ENCODE measurements at regions not wholly inside any gene's neighbourhood (a gene's known extent, or its start where the extent isn't known, plus 50 kb on each side); places are given as distances from the start of the nearest gene placed in this dataset.

- no peaks in the 10 kb centered on the region for H4K20me1 ChIP-seq (ENCODE audit: insufficient read depth, low read depth, low read length)
- H3K9ac ChIP-seq (ENCODE audit: low read length) = no peak overlapping the region
- H3K79me2 ChIP-seq (ENCODE audit: low read length) = no peaks in the 10 kb centered on the region
- no peaks in the 10 kb centered on the region for H3K27me3 ChIP-seq (ENCODE audit: low read length)
- H3K4me3 ChIP-seq (ENCODE audit: low read length) = no peak overlapping the region
- H2AFZ ChIP-seq (ENCODE audit: low read length) = no peak overlapping the region
- no peaks in the 10 kb centered on the region for H3K9me2 ChIP-seq (replicated peaks; ENCODE audit: insufficient read depth, low read length)
- H3K9me3 ChIP-seq (ENCODE audit: low read length) = no peaks in the 10 kb centered on the region
- no peaks in the 10 kb centered on the region for H3K4me1 ChIP-seq (ENCODE audit: low read length)
- no peaks in the 10 kb centered on the region for H3K36me3 ChIP-seq (ENCODE audit: insufficient read depth, low read length)
- DNase-seq = no peak
- H3K4me2 ChIP-seq (ENCODE audit: low read depth, low read length, poor library complexity, severe bottlenecking) = no peak overlapping the region
- H3K27ac ChIP-seq (ENCODE audit: low read length) = no peak overlapping the region
Observed at GRCh38 chr12:94049718-94050117, 98.7 kb upstream of the PLXNC1 start.

GRCh38 chr12:94053676-94054075 lies 94.7 kb upstream of the PLXNC1 start:
- H3K79me2 ChIP-seq (ENCODE audit: low read length) = no peaks in the 10 kb centered on the region
- DNase-seq = no peak
- no peaks in the 10 kb centered on the region for H3K36me3 ChIP-seq (ENCODE audit: insufficient read depth, low read length)
- no peaks in the 10 kb centered on the region for H3K27me3 ChIP-seq (ENCODE audit: low read length)
- H3K9ac ChIP-seq (ENCODE audit: low read length) = no peak overlapping the region
- H3K9me2 ChIP-seq (replicated peaks; ENCODE audit: insufficient read depth, low read length) = no peaks in the 10 kb centered on the region
- no peak overlapping the region for H2AFZ ChIP-seq (ENCODE audit: low read length)
- no peaks in the 10 kb centered on the region for H3K9me3 ChIP-seq (ENCODE audit: low read length)
- no peak overlapping the region for H3K4me3 ChIP-seq (ENCODE audit: low read length)
- H3K4me1 ChIP-seq (ENCODE audit: low read length) = no peaks in the 10 kb centered on the region
- no peaks in the 10 kb centered on the region for H4K20me1 ChIP-seq (ENCODE audit: insufficient read depth, low read depth, low read length)
- H3K4me2 ChIP-seq (ENCODE audit: low read depth, low read length, poor library complexity, severe bottlenecking) = no peak overlapping the region
- H3K27ac ChIP-seq (ENCODE audit: low read length) = no peak overlapping the region

GRCh38 chr12:94055528-94055927 lies 92.8 kb upstream of the PLXNC1 start:
- no peaks in the 10 kb centered on the region for H3K4me1 ChIP-seq (ENCODE audit: low read length)
- H3K4me3 ChIP-seq (ENCODE audit: low read length) = no peak overlapping the region
- no peaks in the 10 kb centered on the region for H3K9me2 ChIP-seq (replicated peaks; ENCODE audit: insufficient read depth, low read length)
- no peaks in the 10 kb centered on the region for H3K36me3 ChIP-seq (ENCODE audit: insufficient read depth, low read length)
- no peak overlapping the region for H3K4me2 ChIP-seq (ENCODE audit: low read depth, low read length, poor library complexity, severe bottlenecking)
- no peak for DNase-seq
- H2AFZ ChIP-seq (ENCODE audit: low read length) = no peak overlapping the region
- H3K9ac ChIP-seq (ENCODE audit: low read length) = no peak overlapping the region
- H3K9me3 ChIP-seq (ENCODE audit: low read length) = no peaks in the 10 kb centered on the region
- H3K27me3 ChIP-seq (ENCODE audit: low read length) = no peaks in the 10 kb centered on the region
- H3K79me2 ChIP-seq (ENCODE audit: low read length) = no peaks in the 10 kb centered on the region
- H3K27ac ChIP-seq (ENCODE audit: low read length) = no peak overlapping the region
- H4K20me1 ChIP-seq (ENCODE audit: insufficient read depth, low read depth, low read length) = no peaks in the 10 kb centered on the region

GRCh38 chr12:94056419-94057158 lies 91.8 kb upstream of the PLXNC1 start:
- H3K9ac ChIP-seq (ENCODE audit: low read length) = no peak overlapping the region
- H3K9me2 ChIP-seq (replicated peaks; ENCODE audit: insufficient read depth, low read length) = no peaks in the 10 kb centered on the region
- no peaks in the 10 kb centered on the region for H4K20me1 ChIP-seq (ENCODE audit: insufficient read depth, low read depth, low read length)
- no peaks in the 10 kb centered on the region for H3K9me3 ChIP-seq (ENCODE audit: low read length)
- no peaks in the 10 kb centered on the region for H3K27me3 ChIP-seq (ENCODE audit: low read length)
- no peaks in the 10 kb centered on the region for H3K36me3 ChIP-seq (ENCODE audit: insufficient read depth, low read length)
- no peak overlapping the region for H3K27ac ChIP-seq (ENCODE audit: low read length)
- no peaks in the 10 kb centered on the region for H3K79me2 ChIP-seq (ENCODE audit: low read length)
- DNase-seq = no peak
- no peak overlapping the region for H3K4me3 ChIP-seq (ENCODE audit: low read length)
- no peak overlapping the region for H2AFZ ChIP-seq (ENCODE audit: low read length)
- H3K4me1 ChIP-seq (ENCODE audit: low read length) = no peaks in the 10 kb centered on the region; the same call in 1 of the 2 replicates
- H3K4me2 ChIP-seq (ENCODE audit: low read depth, low read length, poor library complexity, severe bottlenecking) = no peak overlapping the region

GRCh38 chr12:94057262-94058151 lies 90.9 kb upstream of the PLXNC1 start:
- no peak overlapping the region for H3K9ac ChIP-seq (ENCODE audit: low read length)
- H3K36me3 ChIP-seq (ENCODE audit: insufficient read depth, low read length) = no peaks in the 10 kb centered on the region
- DNase-seq = no peak
- H3K79me2 ChIP-seq (ENCODE audit: low read length) = no peaks in the 10 kb centered on the region
- no peak overlapping the region for H3K4me2 ChIP-seq (ENCODE audit: low read depth, low read length, poor library complexity, severe bottlenecking)
- no peak overlapping the region for H2AFZ ChIP-seq (ENCODE audit: low read length)
- no peaks in the 10 kb centered on the region for H3K9me3 ChIP-seq (ENCODE audit: low read length)
- H3K4me1 ChIP-seq (ENCODE audit: low read length) = no peaks in the 10 kb centered on the region; the same call in 1 of the 2 replicates
- H3K27ac ChIP-seq (ENCODE audit: low read length) = no peak overlapping the region
- H3K9me2 ChIP-seq (replicated peaks; ENCODE audit: insufficient read depth, low read length) = no peaks in the 10 kb centered on the region
- no peaks in the 10 kb centered on the region for H3K27me3 ChIP-seq (ENCODE audit: low read length)
- no peaks in the 10 kb centered on the region for H4K20me1 ChIP-seq (ENCODE audit: insufficient read depth, low read depth, low read length)
- no peak overlapping the region for H3K4me3 ChIP-seq (ENCODE audit: low read length)

- Histone ChIP-seq H3K36me3 (ENCODE audit: insufficient read depth, low read length) (no peaks in the 10 kb centered on the region), H3K9me2 (replicated peaks; ENCODE audit: insufficient read depth, low read length) (no peaks in the 10 kb centered on the region), H3K27me3 (ENCODE audit: low read length) (no peaks in the 10 kb centered on the region), H3K4me1 (ENCODE audit: low read length) (no peaks in the 10 kb centered on the region; the same call in 1 of the 2 replicates), H3K9me3 (ENCODE audit: low read length) (no peaks in the 10 kb centered on the region), H3K4me2 (ENCODE audit: low read depth, low read length, poor library complexity, severe bottlenecking) (no peak overlapping the region), H3K27ac (ENCODE audit: low read length) (no peak overlapping the region), H3K4me3 (ENCODE audit: low read length) (no peak overlapping the region), H3K79me2 (ENCODE audit: low read length) (no peaks in the 10 kb centered on the region), H4K20me1 (ENCODE audit: insufficient read depth, low read depth, low read length) (no peaks in the 10 kb centered on the region), H2AFZ (ENCODE audit: low read length) (no peak overlapping the region), H3K9ac (ENCODE audit: low read length) (no peak overlapping the region)
- DNase-seq = no peak
Observed at GRCh38 chr12:94059394-94060368, 88.7 kb upstream of the PLXNC1 start.

GRCh38 chr12:94062194-94062593 lies 86.2 kb upstream of the PLXNC1 start:
- Histone ChIP-seq H3K9me3 (ENCODE audit: low read length) (no peaks in the 10 kb centered on the region), H4K20me1 (ENCODE audit: insufficient read depth, low read depth, low read length) (no peaks in the 10 kb centered on the region), H3K4me1 (ENCODE audit: low read length) (no peaks in the 10 kb centered on the region; the same call in 1 of the 2 replicates), H3K9ac (ENCODE audit: low read length) (no peak overlapping the region), H3K27me3 (ENCODE audit: low read length) (no peaks in the 10 kb centered on the region), H3K36me3 (ENCODE audit: insufficient read depth, low read length) (no peaks in the 10 kb centered on the region), H2AFZ (ENCODE audit: low read length) (no peak overlapping the region), H3K4me3 (ENCODE audit: low read length) (no peak overlapping the region), H3K9me2 (replicated peaks; ENCODE audit: insufficient read depth, low read length) (no peaks in the 10 kb centered on the region), H3K79me2 (ENCODE audit: low read length) (no peaks in the 10 kb centered on the region), H3K4me2 (ENCODE audit: low read depth, low read length, poor library complexity, severe bottlenecking) (no peak overlapping the region), H3K27ac (ENCODE audit: low read length) (no peak overlapping the region)
- DNase-seq = no peak
